HepG2 (cell line): ENCODE measurements at regions not wholly inside any gene's neighbourhood (a gene's known extent, or its start where the extent isn't known, plus 50 kb on each side); places are given as distances from the start of the nearest gene placed in this dataset.

Experiments
- ATAC-seq: fragments of 200-7000 bp; cut with Tn5 transposase; 3 replicates; pipeline ENCODE4 v1.9.1; 2020; ENCODE audit warnings: mild to moderate bottlenecking, moderate library complexity
- BruUV-seq: library from RNA; stranded (reverse); fragments of 400-500 nt; replicated peaks from 2 replicates; lab custom pipeline; 2021; lab: Mats Ljungman, UMichigan
- CTCF ChIA-PET: fragments of 300-600 bp; formaldehyde crosslinking; extraction: SDS; loops from one replicate; lab custom pipeline; 2021; ENCODE audit warnings: low total read pairs, inconsistent platforms, low intra/inter-chr PET ratio; lab: Yijun Ruan, JAX
- POLR2A ChIA-PET: fragments of 350-600 bp; sonication (Branson Sonifier 250); formaldehyde crosslinking; loops from one replicate; lab custom pipeline; 2020; ENCODE audit warnings: antibody characterized with exemption, inconsistent platforms; lab: Yijun Ruan, JAX
- DNase-seq: peaks from one replicate; pipeline ENCODE4 v3.0.0-alpha.2; 2015; ENCODE audit warnings: low spot score
- FAIRE-seq: peaks from 3 replicates; lab custom pipeline; 2011; peaks lifted over from hg19 to GRCh38; lab: Jason Lieb, UNC
- H2AFZ ChIP-seq: one replicate; pipeline ENCODE4 v1.6.1; 2011; ENCODE audit warnings: low read length, inconsistent platforms
- H3K27ac ChIP-seq: fragments of 300-600 bp; 3 replicates; pipeline ENCODE4 v1.8.0; 2011; ENCODE audit warnings: mixed run types, mild to moderate bottlenecking, mixed read lengths, low read length, inconsistent platforms; ENCODE audit not compliant: insufficient read depth; ENCODE audit errors: extremely low read length
- H3K27me3 ChIP-seq, 2 experiments: fragments of 200-600 bp in 1 of 2; 2 replicates in 1 of 2; 3 replicates in 1 of 2; pipeline versions ENCODE4 v1.6.0 to v1.8.0; 2011; ENCODE audit warnings: low read length in 2 of 2, mild to moderate bottlenecking in 2 of 2, moderate library complexity in 2 of 2, inconsistent platforms in 1 of 2; ENCODE audit not compliant: insufficient read depth in 2 of 2, control insufficient read depth in 1 of 2
- H3K36me3 ChIP-seq, 2 experiments: fragments of 200-600 bp in 1 of 2; replicated peaks in 1 of 2; 2 replicates in 1 of 2; 3 replicates in 1 of 2; pipeline versions ENCODE4 v1.5.1 to v1.8.0; 2011; ENCODE audit warnings: low read length in 2 of 2, inconsistent platforms in 1 of 2; ENCODE audit not compliant: insufficient read depth in 2 of 2, control insufficient read depth in 1 of 2
- H3K4me1 ChIP-seq: 2 replicates; pipeline ENCODE4 v1.5.1; 2012; ENCODE audit warnings: low read length, inconsistent platforms; ENCODE audit not compliant: insufficient read depth
- H3K4me2 ChIP-seq: 2 replicates; pipeline ENCODE4 v1.6.0; 2011; ENCODE audit warnings: low read depth, low read length, inconsistent platforms
- H3K4me3 ChIP-seq, 3 experiments: fragments of 200-600 bp in 1 of 3; sonication (generic), shearing (Covaris generic) in 1 of 3; replicated peaks in 1 of 3; 2 replicates each; pipeline ENCODE4 v1.5.1; 2011 to 2016; ENCODE audit warnings: low read length in 3 of 3, inconsistent platforms in 2 of 3, low read depth in 2 of 3, mild to moderate bottlenecking in 2 of 3, control low read depth in 1 of 3, mixed read lengths in 1 of 3; ENCODE audit not compliant: insufficient read depth in 1 of 3
- H3K79me2 ChIP-seq: one replicate; pipeline ENCODE4 v1.6.1; 2011; ENCODE audit warnings: low read length, inconsistent platforms; ENCODE audit not compliant: insufficient read depth
- H3K9ac ChIP-seq: 2 replicates; pipeline ENCODE4 v1.6.0; 2011; ENCODE audit warnings: mild to moderate bottlenecking, low read depth, low read length, inconsistent platforms; ENCODE audit not compliant: insufficient read depth
- H3K9me3 ChIP-seq: 2 replicates; pipeline ENCODE4 v1.5.1; 2012; ENCODE audit warnings: mild to moderate bottlenecking, low read length
- H4K20me1 ChIP-seq: 2 replicates; pipeline ENCODE4 v1.6.0; 2011; ENCODE audit warnings: inconsistent platforms, mild to moderate bottlenecking, low read length, moderate library complexity; ENCODE audit not compliant: insufficient read depth
- HDAC1 ChIP-seq: sonication (generic); formaldehyde crosslinking; IDR thresholded peaks from 2 replicates; pipeline ENCODE4 v1.5.1; 2020; ENCODE audit warnings: mild to moderate bottlenecking, missing genetic modification reagents
- JUNB ChIP-seq: sonication (generic); formaldehyde crosslinking; IDR thresholded peaks from 2 replicates; pipeline ENCODE4 v1.8.0; 2022; ENCODE audit warnings: missing genetic modification reagents, mild to moderate bottlenecking, borderline replicate concordance
- NFE2L1 ChIP-seq: sonication (generic); formaldehyde crosslinking; IDR thresholded peaks from 2 replicates; pipeline ENCODE4 v1.4.0; 2020; ENCODE audit warnings: missing genetic modification reagents, mild to moderate bottlenecking, borderline replicate concordance
- NR1H2 ChIP-seq: sonication (generic); formaldehyde crosslinking; IDR thresholded peaks from 2 replicates; pipeline ENCODE4 v1.8.1; 2022; ENCODE audit warnings: low read depth, missing genetic modification reagents, borderline replicate concordance
- PCBP2 ChIP-seq: fragments of 200-400 bp; formaldehyde crosslinking; optimal IDR thresholded peaks from 2 replicates; pipeline ENCODE3; 2018; ENCODE audit warnings: low read length, low read depth; ENCODE audit not compliant: poor library complexity, severe bottlenecking
- ZNF367 ChIP-seq: sonication (generic); formaldehyde crosslinking; IDR thresholded peaks from 2 replicates; pipeline ENCODE4 v1.4.0; 2020; ENCODE audit warnings: missing genetic modification reagents, borderline replicate concordance
- ZNF451 ChIP-seq: sonication (generic); formaldehyde crosslinking; IDR thresholded peaks from 2 replicates; pipeline ENCODE4 v1.5.0; 2020; ENCODE audit warnings: mild to moderate bottlenecking, missing genetic modification reagents
- ZNF720 ChIP-seq: sonication (generic); formaldehyde crosslinking; IDR thresholded peaks from 2 replicates; pipeline ENCODE4 v1.4.0; 2020; ENCODE audit warnings: missing genetic modification reagents
- WGBS: methylation state at CpG from one replicate; pipeline ENCODE4 v1.1.6; 2017; ENCODE audit warnings: low lambda C conversion rate; 5-methylcytosine and 5-hydroxymethylcytosine counted together
- in situ Hi-C: cut with HindIII; loops from 2 replicates; pipeline ENCODE4 v1.10.0; 2017; ENCODE audit warnings: low pct_unique_long_range_greater_than_20kb; ENCODE audit not compliant: extremely low pct_ligation_motif_present
- intact Hi-C: fragments of 100-400 bp; cut with micrococcal nuclease; formaldehyde crosslinking; loops from one replicate; pipeline ENCODE4 v1.10.0; 2022; ENCODE audit not compliant: unreplicated experiment
- TF ChIP-seq, protein P1 (sequence below): sonication (generic); formaldehyde crosslinking; IDR thresholded peaks from 2 replicates; pipeline ENCODE4 v1.5.0; 2020; ENCODE audit warnings: mild to moderate bottlenecking, missing genetic modification reagents, borderline replicate concordance
- TF ChIP-seq, protein P2 (sequence below): sonication (generic); formaldehyde crosslinking; conservative IDR thresholded peaks from 2 replicates; pipeline ENCODE4 v1.8.0; 2022; ENCODE audit warnings: missing genetic modification reagents

DNA sequence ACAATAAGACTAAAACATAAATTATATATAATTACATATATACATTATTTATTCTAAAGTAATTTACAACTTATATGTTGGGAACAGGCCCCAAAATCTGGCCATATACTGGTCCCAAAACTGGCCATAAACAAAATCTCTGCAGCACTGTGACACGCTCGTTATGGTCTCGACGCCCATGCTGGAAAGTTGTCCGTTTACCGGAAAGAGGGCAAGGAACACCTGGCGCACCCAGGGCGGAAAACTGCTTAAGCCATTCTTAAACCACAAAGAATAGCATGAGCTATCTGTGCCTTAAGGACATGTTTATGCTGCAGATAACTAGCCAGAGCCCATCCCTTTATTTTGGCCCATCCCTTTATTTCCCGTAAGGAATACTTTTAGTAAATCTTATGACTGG, 164.9 kb downstream of the CENPW start:
- no peaks in the 10 kb centered on the region for H3K4me1 ChIP-seq
- H2AFZ ChIP-seq = no peak overlapping the region
- H3K4me2 ChIP-seq = no peak overlapping the region
- no peaks in the 10 kb centered on the region for H3K79me2 ChIP-seq
- no peak overlapping the region for H3K9ac ChIP-seq
- no peak for TF ChIP-seq ZNF720
- TF ChIP-seq HDAC1 = no peak
- TF ChIP-seq NFE2L1 (CRISPR knock-in tag) = no peak
- no peak for TF ChIP-seq JUNB (CRISPR knock-in tag)
- no peak for TF ChIP-seq PCBP2
- TF ChIP-seq, protein P1, sequence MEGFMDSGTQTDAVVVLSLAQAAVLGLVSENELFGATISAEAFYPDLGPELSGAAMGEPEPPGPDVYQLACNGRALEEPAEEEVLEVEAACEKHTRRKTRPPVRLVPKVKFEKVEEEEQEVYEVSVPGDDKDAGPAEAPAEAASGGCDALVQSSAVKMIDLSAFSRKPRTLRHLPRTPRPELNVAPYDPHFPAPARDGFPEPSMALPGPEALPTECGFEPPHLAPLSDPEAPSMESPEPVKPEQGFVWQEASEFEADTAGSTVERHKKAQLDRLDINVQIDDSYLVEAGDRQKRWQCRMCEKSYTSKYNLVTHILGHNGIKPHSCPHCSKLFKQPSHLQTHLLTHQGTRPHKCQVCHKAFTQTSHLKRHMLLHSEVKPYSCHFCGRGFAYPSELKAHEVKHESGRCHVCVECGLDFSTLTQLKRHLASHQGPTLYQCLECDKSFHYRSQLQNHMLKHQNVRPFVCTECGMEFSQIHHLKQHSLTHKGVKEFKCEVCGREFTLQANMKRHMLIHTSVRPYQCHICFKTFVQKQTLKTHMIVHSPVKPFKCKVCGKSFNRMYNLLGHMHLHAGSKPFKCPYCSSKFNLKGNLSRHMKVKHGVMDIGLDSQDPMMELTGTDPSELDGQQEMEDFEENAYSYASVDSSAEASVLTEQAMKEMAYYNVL = no peak
- no peak for TF ChIP-seq ZNF451
- TF ChIP-seq ZNF367 (CRISPR knock-in tag) = no peak
- no peak for TF ChIP-seq NR1H2 (CRISPR knock-in tag)
- TF ChIP-seq, protein P2, sequence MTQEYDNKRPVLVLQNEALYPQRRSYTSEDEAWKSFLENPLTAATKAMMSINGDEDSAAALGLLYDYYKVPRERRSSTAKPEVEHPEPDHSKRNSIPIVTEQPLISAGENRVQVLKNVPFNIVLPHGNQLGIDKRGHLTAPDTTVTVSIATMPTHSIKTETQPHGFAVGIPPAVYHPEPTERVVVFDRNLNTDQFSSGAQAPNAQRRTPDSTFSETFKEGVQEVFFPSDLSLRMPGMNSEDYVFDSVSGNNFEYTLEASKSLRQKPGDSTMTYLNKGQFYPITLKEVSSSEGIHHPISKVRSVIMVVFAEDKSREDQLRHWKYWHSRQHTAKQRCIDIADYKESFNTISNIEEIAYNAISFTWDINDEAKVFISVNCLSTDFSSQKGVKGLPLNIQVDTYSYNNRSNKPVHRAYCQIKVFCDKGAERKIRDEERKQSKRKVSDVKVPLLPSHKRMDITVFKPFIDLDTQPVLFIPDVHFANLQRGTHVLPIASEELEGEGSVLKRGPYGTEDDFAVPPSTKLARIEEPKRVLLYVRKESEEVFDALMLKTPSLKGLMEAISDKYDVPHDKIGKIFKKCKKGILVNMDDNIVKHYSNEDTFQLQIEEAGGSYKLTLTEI = no peak
- TF ChIP-seq, all 625 proteins: peak for 0
- Histone ChIP-seq H3K27ac (no peak overlapping the region), H3K27me3 (no peaks in the 10 kb centered on the region), H3K4me3 (no peak overlapping the region), H3K9me3 (no peaks in the 10 kb centered on the region), H4K20me1 (no peaks in the 10 kb centered on the region), H3K36me3 (no peaks in the 10 kb centered on the region)
- ChIA-PET POLR2A (no interaction called here), CTCF (no interaction called here)
- ATAC-seq = no peak
- no peak for DNase-seq
- WGBS = 78% methylated on average over 9 of the region's 9 CpGs
- in situ Hi-C loops = no loop called here
- BruUV-seq = no TSS peak
- no peak for FAIRE-seq
- intact Hi-C loops = no loop called here
